ENCODE measurements at regions not wholly inside any gene's neighbourhood (a gene's known extent, or its start where the extent isn't known, plus 50 kb on each side); places are given as distances from the start of the nearest gene placed in this dataset.

GRCh38 chr3:116639641-116640040 lies 69.9 kb upstream of the TUSC7 start:
- no peak for DNase-seq (ENCODE audit: low spot score)

GRCh38 chr3:116640109-116640508 lies 69.5 kb upstream of the TUSC7 start:
- no peak for DNase-seq (ENCODE audit: low spot score)

- DNase-seq (ENCODE audit: low spot score), result no peak
These were observed 66.6 kb upstream of the TUSC7 start for GRCh38 chr3:116643001-116643400.

- DNase-seq (ENCODE audit: low spot score), result no peak
These were observed 61.6 kb upstream of the TUSC7 start for GRCh38 chr3:116647996-116648395.
